H1 (cell line): ENCODE measurements at regions not wholly inside any gene's neighbourhood (a gene's known extent, or its start where the extent isn't known, plus 50 kb on each side); places are given as distances from the start of the nearest gene placed in this dataset.

Source experiments
- CTCF ChIA-PET: fragments of 300-600 bp; sonication (Branson Sonifier 250); formaldehyde crosslinking; loops from one replicate; lab custom pipeline; 2021; ENCODE audit not compliant: partially characterized antibody; lab: Charles Lee
- POLR2A ChIA-PET: fragments of 300-600 bp; sonication (Branson Sonifier 250); formaldehyde crosslinking; loops from one replicate; lab custom pipeline; 2021; ENCODE audit warnings: inconsistent platforms; ENCODE audit not compliant: partially characterized antibody; lab: Charles Lee
- DNase-seq, 2 experiments: peaks; one replicate each; pipeline versions ENCODE4 v3.0.0 to v3.0.0-alpha.2; 2010 to 2022; ENCODE audit warnings: low spot score in 2 of 2, low read depth in 1 of 2, mixed read lengths in 1 of 2
- FAIRE-seq: peaks from 2 replicates; lab custom pipeline; 2011; peaks lifted over from hg19 to GRCh38; lab: Jason Lieb, UNC
- H2AFZ ChIP-seq: 2 replicates; pipeline ENCODE4 v1.8.1; 2012; ENCODE audit warnings: low read length, inconsistent platforms
- H2AK5ac ChIP-seq: 2 replicates; pipeline ENCODE4 v1.6.1; 2013; ENCODE audit warnings: low read depth, low read length
- H2BK120ac ChIP-seq: replicated peaks from 2 replicates; pipeline ENCODE3; 2013; ENCODE audit warnings: low read depth, low read length, inconsistent platforms
- H2BK12ac ChIP-seq: 2 replicates; pipeline ENCODE4 v1.6.1; 2013; ENCODE audit warnings: low read depth, low read length
- H2BK15ac ChIP-seq: 2 replicates; pipeline ENCODE4 v1.6.1; 2013; ENCODE audit warnings: low read length
- H2BK20ac ChIP-seq: 2 replicates; pipeline ENCODE4 v1.6.1; 2013; ENCODE audit warnings: low read length
- H2BK5ac ChIP-seq: 2 replicates; pipeline ENCODE4 v1.6.1; 2013; ENCODE audit warnings: low read depth, low read length
- H3K14ac ChIP-seq: 2 replicates; pipeline ENCODE4 v1.6.1; 2013; ENCODE audit warnings: inconsistent platforms; ENCODE audit not compliant: insufficient read length
- H3K18ac ChIP-seq: 2 replicates; pipeline ENCODE4 v1.6.1; 2013; ENCODE audit warnings: low read length; ENCODE audit errors: extremely low read depth
- H3K23ac ChIP-seq: 2 replicates; pipeline ENCODE4 v1.6.1; 2013; ENCODE audit warnings: inconsistent platforms; ENCODE audit not compliant: insufficient read length
- H3K23me2 ChIP-seq: 2 replicates; pipeline ENCODE4 v1.6.1; 2013; ENCODE audit warnings: low read depth, low read length
- H3K27ac ChIP-seq: 2 replicates; pipeline ENCODE4 v1.6.1; 2011; ENCODE audit warnings: low read depth, low read length, inconsistent platforms
- H3K27me3 ChIP-seq, 4 experiments: replicated peaks in 1 of 4; 1 replicate in 1 of 4; 2 replicates in 3 of 4; pipeline versions ENCODE4 v1.6.1 to v1.8.1; 2011 to 2013; ENCODE audit warnings: low read length in 3 of 4, mild to moderate bottlenecking in 3 of 4, inconsistent platforms in 2 of 4, mixed read lengths in 2 of 4, moderate library complexity in 1 of 4; ENCODE audit not compliant: control insufficient read depth in 3 of 4, insufficient read depth in 3 of 4; ENCODE audit errors: extremely low read depth in 1 of 4
- H3K36me3 ChIP-seq, 4 experiments: 2 replicates each; pipeline versions ENCODE4 v1.6.1 to v1.8.1; 2011 to 2013; ENCODE audit warnings: mild to moderate bottlenecking in 4 of 4, low read length in 3 of 4, moderate library complexity in 2 of 4, control low read depth in 1 of 4, inconsistent platforms in 1 of 4; ENCODE audit not compliant: insufficient read depth in 4 of 4, control insufficient read depth in 2 of 4
- H3K4ac ChIP-seq: replicated peaks from 2 replicates; pipeline ENCODE3; 2013; ENCODE audit warnings: low read length, low read depth, mixed read lengths, inconsistent platforms; ENCODE audit not compliant: insufficient read length
- H3K4me1 ChIP-seq, 4 experiments: replicated peaks in 1 of 4; 1 replicate in 1 of 4; 2 replicates in 3 of 4; pipeline versions ENCODE4 v1.6.1 to v1.8.1; 2011 to 2013; ENCODE audit warnings: low read length in 3 of 4, inconsistent platforms in 2 of 4, mixed read lengths in 1 of 4; ENCODE audit not compliant: insufficient read depth in 4 of 4, control insufficient read depth in 3 of 4
- H3K4me2 ChIP-seq, 2 experiments: 2 replicates each; pipeline versions ENCODE4 v1.6.1 to v1.8.1; 2011 to 2013; ENCODE audit warnings: low read depth in 2 of 2, low read length in 2 of 2, control low read depth in 1 of 2, inconsistent platforms in 1 of 2, mild to moderate bottlenecking in 1 of 2; ENCODE audit not compliant: insufficient read depth in 1 of 2
- H3K4me3 ChIP-seq, 4 experiments: fragments of 200-600, 300-600 bp in 1 of 4; sonication (generic), shearing (Covaris generic), sonication (Bioruptor Twin) in 1 of 4; 2 replicates each; pipeline versions ENCODE4 v1.5.1 to v1.8.1; 2011 to 2016; ENCODE audit warnings: low read length in 4 of 4, low read depth in 3 of 4, control low read depth in 2 of 4, inconsistent platforms in 2 of 4, mild to moderate bottlenecking in 2 of 4, mixed read lengths in 1 of 4, moderate library complexity in 1 of 4; ENCODE audit not compliant: insufficient read depth in 2 of 4; ENCODE audit errors: extremely low read depth in 1 of 4
- H3K56ac ChIP-seq: replicated peaks from 2 replicates; pipeline ENCODE3; 2013; ENCODE audit warnings: low read depth, mild to moderate bottlenecking, mixed read lengths, low read length, inconsistent platforms; ENCODE audit not compliant: insufficient read length
- H3K79me1 ChIP-seq: 2 replicates; pipeline ENCODE4 v1.6.1; 2013; ENCODE audit warnings: low read depth, low read length, control low read depth
- H3K79me2 ChIP-seq, 2 experiments: 2 replicates each; pipeline versions ENCODE4 v1.6.1 to v1.8.1; 2012 to 2013; ENCODE audit warnings: low read length in 2 of 2, mild to moderate bottlenecking in 2 of 2, inconsistent platforms in 1 of 2; ENCODE audit not compliant: insufficient read depth in 2 of 2, control insufficient read depth in 1 of 2
- H3K9ac ChIP-seq, 4 experiments: replicated peaks in 1 of 4; 1 replicate in 1 of 4; 2 replicates in 3 of 4; pipeline versions ENCODE4 v1.6.1 to v1.8.1; 2011 to 2013; ENCODE audit warnings: low read depth in 3 of 4, low read length in 3 of 4, control low read depth in 2 of 4, mild to moderate bottlenecking in 2 of 4, moderate library complexity in 2 of 4, inconsistent platforms in 1 of 4; ENCODE audit errors: extremely low read depth in 1 of 4
- H3K9me3 ChIP-seq, 2 experiments: 2 replicates each; pipeline versions ENCODE4 v1.6.1 to v1.8.1; 2012 to 2013; ENCODE audit warnings: mild to moderate bottlenecking in 2 of 2, moderate library complexity in 2 of 2, control low read depth in 1 of 2, inconsistent platforms in 1 of 2, low read depth in 1 of 2, low read length in 1 of 2, mixed read lengths in 1 of 2; ENCODE audit not compliant: insufficient read depth in 2 of 2
- H4K20me1 ChIP-seq, 2 experiments: replicated peaks in 1 of 2; 2 replicates each; pipeline versions ENCODE3 to v1.8.1; 2011 to 2013; ENCODE audit warnings: inconsistent platforms in 2 of 2, low read length in 2 of 2, mild to moderate bottlenecking in 1 of 2; ENCODE audit not compliant: insufficient read depth in 2 of 2, control insufficient read depth in 1 of 2
- H4K5ac ChIP-seq: 2 replicates; pipeline ENCODE4 v1.6.1; 2013; ENCODE audit warnings: low read length, low read depth, mixed read lengths, inconsistent platforms; ENCODE audit not compliant: insufficient read length
- H4K8ac ChIP-seq: 2 replicates; pipeline ENCODE4 v1.8.0; 2013; ENCODE audit warnings: mild to moderate bottlenecking, moderate library complexity, low read length, inconsistent platforms; ENCODE audit not compliant: insufficient read depth; ENCODE audit errors: extremely low read depth
- H4K91ac ChIP-seq: replicated peaks from 2 replicates; pipeline ENCODE3; 2013; ENCODE audit warnings: low read length, mixed read lengths, inconsistent platforms; ENCODE audit not compliant: insufficient read length
- BRCA1 ChIP-seq: IDR thresholded peaks from 2 replicates; pipeline ENCODE4 v1.6.1; 2012; ENCODE audit warnings: low read depth, low read length, improper control_type of control experiment
- GABPA ChIP-seq: IDR thresholded peaks from 2 replicates; pipeline ENCODE4 v1.6.1; 2011; ENCODE audit warnings: mild to moderate bottlenecking, low read length, moderate library complexity, borderline replicate concordance; ENCODE audit not compliant: insufficient read depth
- HDAC6 ChIP-seq: IDR thresholded peaks from one replicate; pipeline ENCODE4 v1.7.1; 2012; ENCODE audit warnings: low read depth, mild to moderate bottlenecking, inconsistent platforms, low read length, moderate library complexity
- WGBS, 2 experiments: shearing (Covaris generic) in 1 of 2; methylation state at CpG; one replicate each; pipeline versions ENCODE4 v1.1.6 to v1.1.7; 2013 to 2015; ENCODE audit warnings: low lambda C conversion rate in 2 of 2, mixed read lengths in 2 of 2, inconsistent platforms in 1 of 2, low coverage in 1 of 2, missing lambda C conversion rate in 1 of 2; ENCODE audit not compliant: insufficient replicate concordance in 2 of 2, insufficient coverage in 1 of 2, insufficient read length in 1 of 2; ENCODE audit errors: extremely low coverage in 1 of 2, missing lambda C conversion rate in 1 of 2; 5-methylcytosine and 5-hydroxymethylcytosine counted together
- TF ChIP-seq, protein P1 (sequence below), 3 experiments: IDR thresholded peaks; 1 replicate in 2 of 3; 2 replicates in 1 of 3; pipeline versions ENCODE4 v1.5.1 to v1.6.1; 2011; ENCODE audit warnings: low read length in 3 of 3, mild to moderate bottlenecking in 3 of 3, inconsistent platforms in 2 of 3, low read depth in 1 of 3, moderate library complexity in 1 of 3; ENCODE audit not compliant: insufficient read depth in 1 of 3; ENCODE audit errors: control extremely low read depth in 1 of 3

- no peaks in the 10 kb centered on the region for H3K23me2 ChIP-seq
- no peak overlapping the region for H4K91ac ChIP-seq
- H3K4ac ChIP-seq, result no peak overlapping the region
- no peak overlapping the region for H4K5ac ChIP-seq
- no peak overlapping the region for H3K23ac ChIP-seq
- H3K4me2 ChIP-seq, result no peak overlapping the region
- TF ChIP-seq HDAC6 (no peak), GABPA (no peak), BRCA1 (no peak)
- TF ChIP-seq, protein P1, sequence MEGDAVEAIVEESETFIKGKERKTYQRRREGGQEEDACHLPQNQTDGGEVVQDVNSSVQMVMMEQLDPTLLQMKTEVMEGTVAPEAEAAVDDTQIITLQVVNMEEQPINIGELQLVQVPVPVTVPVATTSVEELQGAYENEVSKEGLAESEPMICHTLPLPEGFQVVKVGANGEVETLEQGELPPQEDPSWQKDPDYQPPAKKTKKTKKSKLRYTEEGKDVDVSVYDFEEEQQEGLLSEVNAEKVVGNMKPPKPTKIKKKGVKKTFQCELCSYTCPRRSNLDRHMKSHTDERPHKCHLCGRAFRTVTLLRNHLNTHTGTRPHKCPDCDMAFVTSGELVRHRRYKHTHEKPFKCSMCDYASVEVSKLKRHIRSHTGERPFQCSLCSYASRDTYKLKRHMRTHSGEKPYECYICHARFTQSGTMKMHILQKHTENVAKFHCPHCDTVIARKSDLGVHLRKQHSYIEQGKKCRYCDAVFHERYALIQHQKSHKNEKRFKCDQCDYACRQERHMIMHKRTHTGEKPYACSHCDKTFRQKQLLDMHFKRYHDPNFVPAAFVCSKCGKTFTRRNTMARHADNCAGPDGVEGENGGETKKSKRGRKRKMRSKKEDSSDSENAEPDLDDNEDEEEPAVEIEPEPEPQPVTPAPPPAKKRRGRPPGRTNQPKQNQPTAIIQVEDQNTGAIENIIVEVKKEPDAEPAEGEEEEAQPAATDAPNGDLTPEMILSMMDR (IDR thresholded peaks at IDR 0.05; ENCODE audit: control extremely low read depth in 1 of 3, insufficient read depth in 1 of 3, low read depth in 1 of 3, low read length in 3 of 3), result no peak
- H3K79me1 ChIP-seq, result no peaks in the 10 kb centered on the region
- no peak overlapping the region for H4K8ac ChIP-seq
- no peak overlapping the region for H2AFZ ChIP-seq
- H3K4me1 ChIP-seq, result no peaks in the 10 kb centered on the region
- H4K20me1 ChIP-seq, result no peaks in the 10 kb centered on the region
- ChIA-PET CTCF (no interaction called here), POLR2A (no interaction called here)
- H2BK15ac ChIP-seq, result no peak overlapping the region
- H3K27ac ChIP-seq, result no peak overlapping the region
- H2BK120ac ChIP-seq, result no peak overlapping the region
- no peaks in the 10 kb centered on the region for H3K36me3 ChIP-seq
- H2BK12ac ChIP-seq, result no peak overlapping the region
- no peak overlapping the region for H3K9ac ChIP-seq
- FAIRE-seq, result no peak
- no peak overlapping the region for H3K14ac ChIP-seq
- H2AK5ac ChIP-seq, result no peak overlapping the region
- H3K4me3 ChIP-seq, result no peak overlapping the region
- H3K27me3 ChIP-seq, result no peaks in the 10 kb centered on the region
- no peaks in the 10 kb centered on the region for H3K79me2 ChIP-seq
- no peak overlapping the region for H3K18ac ChIP-seq
- H3K56ac ChIP-seq, result no peak overlapping the region
- no peak overlapping the region for H2BK5ac ChIP-seq
- no peak for DNase-seq
- no peak overlapping the region for H2BK20ac ChIP-seq
- H3K9me3 ChIP-seq, result peaks cover 18 to 24% of the 10 kb centered on the region in 2 experiments; a peak in 3 of 4 replicates
- 92% methylated on average over 9 of the region's 9 CpGs; no CpG with 5 or more reads in 1 of the 2 experiments for WGBS, 2 experiments
These were observed 148.7 kb downstream of the CCDC59 start for GRCh38 chr12:82209533-82209932.
